ENCODE measurements at regions not wholly inside any gene's neighbourhood (a gene's known extent, or its start where the extent isn't known, plus 50 kb on each side); places are given as distances from the start of the nearest gene placed in this dataset.
A peak's percentile ranks its signal among the peaks of the same experiment; 100 is the strongest.
"Not testable (repeated sequence)": the region's sequence is repeated elsewhere in the genome, so short reads cannot be mapped to it uniquely, and the experiment has no call there.

GRCh38 chr22:25393121-25393805, 171.2 kb upstream of the GRK3 start:
- DNase-seq = no peak

- no peak for DNase-seq
Observed at GRCh38 chr22:25395468-25395867, 169.0 kb upstream of the GRK3 start.

- DNase-seq = no peak
Observed at GRCh38 chr22:25395915-25396314, 168.6 kb upstream of the GRK3 start.

GRCh38 chr22:25396615-25397200, 167.8 kb upstream of the GRK3 start:
- DNase-seq = no peak

GRCh38 chr22:25397616-25398015, 166.9 kb upstream of the GRK3 start:
- no peak for DNase-seq

GRCh38 chr22:25398591-25399062, 165.8 kb upstream of the GRK3 start:
- DNase-seq = not testable (repeated sequence)

- no peak for DNase-seq
Observed at GRCh38 chr22:25399649-25400151, 164.8 kb upstream of the GRK3 start.

- no peak for DNase-seq
Observed at GRCh38 chr22:25402160-25402500, 162.3 kb upstream of the GRK3 start.

GRCh38 chr22:25402501-25403283, 161.8 kb upstream of the GRK3 start:
- DNase-seq = peak in 1 of 58 donors; percentile 27

GRCh38 chr22:25403284-25403810, 161.1 kb upstream of the GRK3 start:
- no peak for DNase-seq

- peak in 1 of 58 donors; percentile 9 for DNase-seq
Observed at GRCh38 chr22:25403811-25404471, 160.5 kb upstream of the GRK3 start.

- peak in 2 of 58 donors; percentile 7 to 33 for DNase-seq
Observed at GRCh38 chr22:25404556-25404927, 159.9 kb upstream of the GRK3 start.

- DNase-seq = peak in 52 of 58 donors; percentile 14 to 79 (median 41)
Observed at GRCh38 chr22:25404928-25405816, 159.3 kb upstream of the GRK3 start.

- no peak for DNase-seq
Observed at GRCh38 chr22:25405841-25406509, 158.5 kb upstream of the GRK3 start.

- DNase-seq = peak in 6 of 58 donors; percentile 17 to 26 (median 20)
Observed at GRCh38 chr22:25406510-25407210, 157.8 kb upstream of the GRK3 start.

GRCh38 chr22:25407226-25407858, 157.1 kb upstream of the GRK3 start:
- DNase-seq = no peak

GRCh38 chr22:25407859-25408229, 156.6 kb upstream of the GRK3 start:
- no peak for DNase-seq

GRCh38 chr22:25409240-25409639, 155.2 kb upstream of the GRK3 start:
- DNase-seq = no peak

- no peak for DNase-seq
Observed at GRCh38 chr22:25410849-25411248, 153.6 kb upstream of the GRK3 start.

Data from anterior cingulate cortex (tissue), 58 donors.